GM18499 (cell line): ENCODE measurements at regions not wholly inside any gene's neighbourhood (a gene's known extent, or its start where the extent isn't known, plus 50 kb on each side); places are given as distances from the start of the nearest gene placed in this dataset.

Source experiments
- ATAC-seq: cut with Tn5 transposase; IDR thresholded peaks from one replicate; pipeline ENCODE4 v1.9.1; 2021; ENCODE audit warnings: moderate number of reproducible peaks; ENCODE audit not compliant: insufficient read depth, unreplicated experiment

DNA sequence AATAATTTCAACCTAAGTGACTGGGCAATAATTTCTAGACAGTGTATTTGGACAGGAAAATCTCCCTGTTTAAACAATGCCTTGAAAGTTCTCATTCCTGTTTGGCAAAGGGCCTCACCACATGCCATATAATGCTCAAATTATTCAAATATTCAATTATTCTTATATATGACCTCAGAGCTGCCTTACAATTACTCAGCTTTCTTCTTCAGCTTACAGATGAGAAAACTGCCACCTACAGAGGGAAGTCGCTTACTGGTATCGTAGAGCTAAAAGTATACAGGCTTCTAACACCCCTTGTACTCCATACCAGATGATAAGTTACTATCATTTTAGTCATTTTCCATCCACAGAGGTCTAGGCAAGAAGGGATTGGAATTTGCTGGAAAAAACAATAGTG lies 830.3 kb downstream of the BRINP1 start:
- no peak for ATAC-seq

GRCh38 chr9:118553465-118553864 lies 815.8 kb downstream of the BRINP1 start:
- no peak for ATAC-seq

- no peak for ATAC-seq
These were observed 814.2 kb downstream of the BRINP1 start for GRCh38 chr9:118554987-118555386.

DNA sequence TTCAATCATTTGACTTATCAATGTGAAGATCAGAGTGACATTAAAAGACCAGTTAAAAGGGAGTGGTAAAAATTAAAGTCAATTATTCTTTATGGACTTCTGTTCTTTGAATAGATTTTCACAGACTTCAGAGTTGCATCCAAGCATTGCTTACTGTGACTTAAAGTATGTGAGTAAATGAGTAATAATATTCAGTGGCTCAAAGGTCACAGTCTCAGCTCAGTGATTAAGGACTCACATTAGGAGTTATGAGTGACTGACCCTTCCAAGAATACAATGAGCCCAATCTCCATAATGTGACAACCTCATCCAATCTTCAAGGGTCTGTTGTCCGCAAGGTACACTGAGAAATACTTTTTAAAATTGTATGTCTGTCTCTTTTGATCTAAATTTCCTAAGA lies 811.2 kb downstream of the BRINP1 start:
- no peak for ATAC-seq

DNA sequence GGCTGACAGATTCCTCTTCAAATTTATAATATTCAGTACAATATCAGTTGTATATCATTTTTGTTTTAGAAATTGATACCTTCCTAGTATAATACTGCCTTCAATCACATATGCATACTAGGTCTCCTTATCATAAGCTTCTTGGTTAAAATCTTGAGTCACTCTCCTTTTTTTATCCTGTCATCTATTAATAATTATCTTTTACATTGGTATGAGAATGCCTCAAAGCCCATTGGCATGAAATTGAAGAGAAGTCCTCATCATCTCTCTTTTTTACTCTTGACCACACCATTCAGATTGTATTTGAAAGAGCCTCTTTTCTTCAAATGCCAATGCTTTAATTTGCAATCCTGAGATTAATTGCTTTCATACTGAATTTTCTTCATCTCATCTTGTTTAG lies 810.3 kb downstream of the BRINP1 start:
- ATAC-seq, result no peak

DNA sequence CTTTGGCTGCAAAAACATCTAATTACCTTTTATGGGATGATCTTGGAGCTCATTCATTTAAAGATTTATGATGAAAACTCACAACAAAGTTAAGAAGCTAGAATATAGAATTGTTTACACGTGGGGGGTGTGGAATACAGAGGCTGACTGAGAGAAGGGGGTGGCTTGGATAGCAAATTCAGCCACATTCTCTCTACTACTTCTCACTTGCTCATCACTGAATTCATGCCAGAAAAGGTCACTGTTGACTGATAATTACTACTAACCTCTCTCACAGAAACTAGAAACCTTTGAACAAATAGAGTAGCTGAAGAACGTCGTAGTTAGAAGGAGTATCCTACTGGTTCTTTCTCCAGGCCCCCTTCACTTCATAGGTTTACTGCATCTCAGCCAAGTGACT lies 808.2 kb downstream of the BRINP1 start:
- ATAC-seq, result no peak

- ATAC-seq, result no peak
These were observed 805.6 kb downstream of the BRINP1 start for GRCh38 chr9:118563677-118564076.

GRCh38 chr9:118567861-118568260 lies 801.4 kb downstream of the BRINP1 start:
- no peak for ATAC-seq

DNA sequence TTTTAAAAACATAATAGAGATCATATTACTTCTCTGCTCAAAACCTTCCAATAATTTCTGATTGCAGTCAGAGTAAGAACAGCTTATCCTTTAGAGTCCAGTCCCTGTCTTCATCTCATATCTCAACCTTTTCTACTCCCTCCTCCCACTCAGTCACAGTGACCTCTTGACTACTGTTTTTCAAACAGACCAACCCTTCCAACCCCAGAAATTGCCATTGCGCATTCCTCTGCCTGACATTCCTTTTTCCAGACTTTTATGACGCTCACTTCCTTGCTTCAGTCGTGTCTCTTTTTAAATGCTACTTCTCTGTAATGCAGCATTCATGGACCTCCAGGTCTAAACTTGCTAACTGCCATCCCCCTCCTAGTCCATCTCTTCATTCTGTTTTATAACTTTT lies 800.5 kb downstream of the BRINP1 start:
- no peak for ATAC-seq

- no peak for ATAC-seq
These were observed 800.1 kb downstream of the BRINP1 start for GRCh38 chr9:118569148-118569547.

DNA sequence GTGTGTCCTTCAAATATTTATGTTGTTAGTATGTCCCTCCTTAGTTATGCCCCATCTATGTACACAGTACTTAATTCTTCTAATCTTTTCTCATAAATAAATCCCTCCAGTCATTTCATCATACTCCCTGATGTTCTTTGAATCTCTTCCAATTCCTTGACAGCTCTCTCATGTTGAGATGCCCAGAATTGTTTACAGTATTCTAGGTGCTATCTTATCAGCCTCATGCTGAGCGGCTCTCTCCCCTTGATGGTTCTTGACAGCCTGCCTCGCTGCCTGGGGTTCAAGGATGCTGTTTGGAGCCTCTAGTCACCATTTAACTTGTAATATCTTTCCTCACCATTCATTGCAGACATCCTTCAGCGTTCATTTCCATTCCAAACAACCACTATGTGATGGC lies 799.2 kb downstream of the BRINP1 start:
- no peak for ATAC-seq

GRCh38 chr9:118575341-118576070 lies 793.7 kb downstream of the BRINP1 start:
- ATAC-seq, result no peak

GRCh38 chr9:118577121-118577520 lies 792.1 kb downstream of the BRINP1 start:
- ATAC-seq, result no peak

- ATAC-seq, result no peak
These were observed 790.8 kb downstream of the BRINP1 start for GRCh38 chr9:118578467-118578866.

DNA sequence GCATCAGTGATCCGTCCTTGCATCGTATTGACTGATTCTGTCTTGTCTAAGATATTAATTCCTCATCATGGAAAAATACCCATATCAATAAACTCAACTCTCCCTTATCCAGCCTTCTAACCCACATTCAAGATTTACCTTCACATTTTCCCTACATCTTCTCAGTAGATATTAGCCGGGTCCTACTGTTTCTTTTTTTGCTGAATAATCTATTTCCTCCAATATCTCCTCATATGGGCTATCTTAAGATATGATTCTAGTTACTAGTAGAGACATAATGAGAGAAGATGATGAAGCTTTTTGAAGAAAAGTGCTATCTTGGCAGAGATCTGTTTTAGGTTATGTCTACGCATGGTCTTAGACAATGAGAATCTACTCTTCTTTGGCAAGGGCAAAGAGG lies 785.8 kb downstream of the BRINP1 start:
- no peak for ATAC-seq

DNA sequence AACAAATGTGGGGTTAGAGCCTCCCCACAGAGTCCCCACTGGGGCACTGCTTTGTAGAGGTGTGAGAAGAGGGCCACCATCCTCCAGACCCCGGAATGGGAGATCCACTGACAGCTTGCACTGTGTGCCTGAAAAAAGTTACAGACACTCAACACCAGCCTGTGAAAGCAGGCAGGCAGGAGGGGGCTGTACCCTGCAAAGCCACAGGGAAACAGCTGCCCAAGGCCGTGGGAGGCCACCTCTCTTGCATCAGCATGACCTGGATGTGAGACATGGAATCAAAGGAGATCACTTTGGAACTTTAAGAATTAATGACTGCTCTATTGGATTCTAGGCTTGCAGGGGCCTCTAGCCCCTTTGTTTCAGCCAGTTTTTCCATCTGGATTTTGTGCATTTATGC lies 782.3 kb downstream of the BRINP1 start:
- no peak for ATAC-seq

GRCh38 chr9:118594428-118594827 lies 774.8 kb downstream of the BRINP1 start:
- ATAC-seq, result no peak

DNA sequence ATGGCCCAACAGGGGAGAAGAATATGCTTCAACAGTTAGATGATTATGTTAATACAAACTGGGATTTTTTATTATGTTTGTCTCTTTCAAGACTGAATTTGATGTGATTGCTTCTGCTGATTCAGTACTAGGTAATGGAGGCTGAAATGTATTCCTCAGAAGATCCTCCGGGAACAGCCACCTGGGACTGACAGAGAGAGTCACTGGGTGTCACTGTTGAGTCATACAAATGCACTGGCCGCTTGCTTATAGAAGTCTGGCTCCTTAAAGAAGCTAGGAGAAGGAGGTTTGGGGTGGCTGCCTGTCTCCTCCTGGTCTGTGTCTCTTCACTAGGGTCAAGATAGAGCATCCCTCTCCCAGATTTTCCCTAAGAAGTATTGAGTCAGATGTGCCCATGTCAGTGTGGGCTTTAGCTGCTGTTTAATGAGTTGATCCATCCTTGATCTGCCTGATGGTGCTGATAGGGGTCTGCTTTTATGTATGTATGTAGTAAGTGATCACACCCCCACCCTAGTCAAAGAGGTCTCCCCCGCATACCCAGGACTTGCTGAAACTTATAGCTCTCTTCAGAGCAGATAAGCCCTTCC lies 773.4 kb downstream of the BRINP1 start:
- no peak for ATAC-seq

DNA sequence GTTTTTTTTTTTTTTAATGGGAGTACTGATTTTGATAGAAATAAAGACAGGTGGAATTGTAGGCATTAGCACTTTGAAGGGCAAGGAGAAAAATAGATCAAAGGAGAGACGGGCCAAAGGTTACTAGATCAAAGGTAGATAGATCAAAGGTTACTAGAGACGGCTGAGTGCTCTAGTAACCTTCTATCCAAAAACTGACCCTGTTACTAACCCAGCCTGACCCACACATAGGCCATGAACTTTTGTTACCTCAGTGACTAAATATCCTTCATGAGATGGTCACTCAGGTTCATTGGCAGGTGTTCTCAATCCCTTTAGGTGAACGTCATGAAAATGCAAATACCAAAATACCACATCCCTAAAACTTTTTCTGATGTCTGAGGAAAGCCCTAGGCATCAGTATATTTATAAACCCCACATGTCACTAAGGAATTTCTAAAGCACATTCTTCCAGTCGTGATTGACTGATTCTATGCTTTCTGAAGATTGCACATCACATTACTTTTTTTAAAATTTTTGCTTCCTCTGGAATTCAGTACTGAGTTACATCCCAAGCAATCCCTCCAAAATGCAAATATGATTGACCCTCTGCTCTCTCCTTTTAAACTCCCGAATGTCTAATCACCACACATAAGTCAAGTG lies 772.7 kb downstream of the BRINP1 start:
- no peak for ATAC-seq

GRCh38 chr9:118606668-118607067 lies 762.6 kb downstream of the BRINP1 start:
- no peak for ATAC-seq

GRCh38 chr9:118609355-118610044 lies 759.7 kb downstream of the BRINP1 start:
- ATAC-seq, result no peak
